ENCODE measurements at regions not wholly inside any gene's neighbourhood (a gene's known extent, or its start where the extent isn't known, plus 50 kb on each side); places are given as distances from the start of the nearest gene placed in this dataset.

DNA sequence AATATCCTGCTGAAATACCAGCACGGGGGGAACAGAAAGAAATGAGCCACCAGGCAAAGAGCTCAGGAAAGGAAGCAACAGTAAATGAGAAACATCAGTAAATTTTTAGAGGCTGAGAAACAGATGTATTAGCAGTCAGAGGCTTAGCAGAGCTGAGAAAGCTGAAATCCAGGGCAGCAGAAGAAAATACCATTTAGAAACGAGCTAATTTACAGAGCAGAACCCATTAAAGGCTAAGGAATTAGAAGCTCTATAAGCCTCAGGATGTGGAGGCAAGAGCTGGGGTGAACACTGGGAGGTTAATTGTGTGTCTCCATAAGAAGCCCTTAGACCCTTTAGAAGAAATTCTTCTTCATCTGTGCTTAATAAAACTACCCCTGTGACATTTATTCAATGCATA, 178.6 kb upstream of the RGS17 start:
- H3K79me2 ChIP-seq (ENCODE audit: control insufficient read depth in 1 of 2, insufficient read depth in 2 of 2, low read length in 2 of 2), result no peaks in the 10 kb centered on the region
- H3K27ac ChIP-seq (ENCODE audit: low read depth, low read length), result no peak overlapping the region
- H3K4ac ChIP-seq (replicated peaks; ENCODE audit: insufficient read length, low read depth, low read length), result no peak overlapping the region
- H2AK5ac ChIP-seq (ENCODE audit: low read depth, low read length), result no peak overlapping the region
- no peaks in the 10 kb centered on the region for H3K36me3 ChIP-seq (ENCODE audit: control insufficient read depth in 2 of 4, insufficient read depth in 4 of 4, low read length in 3 of 4)
- no peak overlapping the region for H3K56ac ChIP-seq (replicated peaks; ENCODE audit: insufficient read length, low read depth, low read length)
- H2BK15ac ChIP-seq (ENCODE audit: low read length), result no peak overlapping the region
- no peak overlapping the region for H2BK5ac ChIP-seq (ENCODE audit: low read depth, low read length)
- H3K79me1 ChIP-seq (ENCODE audit: low read depth, low read length), result no peaks in the 10 kb centered on the region
- H3K27me3 ChIP-seq (replicated peaks in 1 of 4; ENCODE audit: control insufficient read depth in 3 of 4, extremely low read depth in 1 of 4, insufficient read depth in 3 of 4, low read length in 3 of 4), result no peaks in the 10 kb centered on the region
- no peak for TF ChIP-seq GABPA (IDR thresholded peaks at IDR 0.05; ENCODE audit: borderline replicate concordance, insufficient read depth, low read length)
- no peak for TF ChIP-seq HDAC6 (IDR thresholded peaks at IDR 0.05; ENCODE audit: low read depth, low read length)
- TF ChIP-seq CBX8 (IDR thresholded peaks at IDR 0.05; ENCODE audit: borderline replicate concordance, low read depth, low read length), result no peak
- TF ChIP-seq JUND (IDR thresholded peaks at IDR 0.05; ENCODE audit: low read length), result no peak
- no peak for TF ChIP-seq EGR1 (IDR thresholded peaks at IDR 0.05; ENCODE audit: borderline replicate concordance, low read depth, low read length)
- no peak for TF ChIP-seq ZNF274 (IDR thresholded peaks at IDR 0.05; ENCODE audit: borderline replicate concordance, extremely low read depth, low read length)
- TF ChIP-seq KDM5A (IDR thresholded peaks at IDR 0.05; ENCODE audit: low read length), result no peak
- TF ChIP-seq, protein P1, sequence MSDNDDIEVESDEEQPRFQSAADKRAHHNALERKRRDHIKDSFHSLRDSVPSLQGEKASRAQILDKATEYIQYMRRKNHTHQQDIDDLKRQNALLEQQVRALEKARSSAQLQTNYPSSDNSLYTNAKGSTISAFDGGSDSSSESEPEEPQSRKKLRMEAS (IDR thresholded peaks at IDR 0.05), result no peak
- no peaks in the 10 kb centered on the region for H3K23me2 ChIP-seq (ENCODE audit: low read depth, low read length)
- no peak overlapping the region for H2AFZ ChIP-seq (ENCODE audit: low read length)
- no peak overlapping the region for H2BK12ac ChIP-seq (ENCODE audit: low read depth, low read length)
- H3K9ac ChIP-seq (replicated peaks in 1 of 4; ENCODE audit: extremely low read depth in 1 of 4, low read depth in 3 of 4, low read length in 3 of 4), result no peak overlapping the region
- no peak overlapping the region for H3K23ac ChIP-seq (ENCODE audit: insufficient read length)
- no peaks in the 10 kb centered on the region for H3K9me3 ChIP-seq (ENCODE audit: insufficient read depth in 2 of 2, low read depth in 1 of 2, low read length in 1 of 2)
- H3K4me3 ChIP-seq (ENCODE audit: extremely low read depth in 1 of 4, insufficient read depth in 2 of 4, low read depth in 3 of 4, low read length in 4 of 4), result no peak overlapping the region
- no peak overlapping the region for H4K8ac ChIP-seq (ENCODE audit: extremely low read depth, insufficient read depth, low read length)
- FAIRE-seq (no peak), DNase-seq (ENCODE audit: low read depth in 1 of 2, low spot score in 2 of 2) (no peak)
- no peak overlapping the region for H3K4me2 ChIP-seq (ENCODE audit: insufficient read depth in 1 of 2, low read depth in 2 of 2, low read length in 2 of 2)
- H3K14ac ChIP-seq (ENCODE audit: insufficient read length), result no peak overlapping the region
- H2BK20ac ChIP-seq (ENCODE audit: low read length), result no peak overlapping the region
- CTCF ChIA-PET (ENCODE audit: partially characterized antibody), result interaction anchor here (0.6 to 1.4 kb wide), 3 partner anchors 9 to 78 kb away, joined by 3 to 5 read pairs (median 4); no protein-coding TSS in a partner anchor
- H3K4me1 ChIP-seq (replicated peaks in 1 of 4; ENCODE audit: control insufficient read depth in 3 of 4, insufficient read depth in 4 of 4, low read length in 3 of 4), result no peaks in the 10 kb centered on the region
- H4K5ac ChIP-seq (ENCODE audit: insufficient read length, low read depth, low read length), result no peak overlapping the region
- no peak overlapping the region for H2BK120ac ChIP-seq (replicated peaks; ENCODE audit: low read depth, low read length)
- H4K91ac ChIP-seq (replicated peaks; ENCODE audit: insufficient read length, low read length), result no peak overlapping the region
- no peak overlapping the region for H3K18ac ChIP-seq (ENCODE audit: extremely low read depth, low read length)
- 89% methylated on average over 2 of the region's 2 CpGs; no CpG with 5 or more reads in 1 of the 2 experiments for WGBS, 2 experiments (ENCODE audit: extremely low coverage in 1 of 2, insufficient coverage in 1 of 2, insufficient read length in 1 of 2, insufficient replicate concordance in 2 of 2, low coverage in 1 of 2, low lambda C conversion rate in 2 of 2, missing lambda C conversion rate in 1 of 2)
- no peaks in the 10 kb centered on the region for H4K20me1 ChIP-seq (replicated peaks in 1 of 2; ENCODE audit: control insufficient read depth in 1 of 2, insufficient read depth in 2 of 2, low read length in 2 of 2)
- POLR2A ChIA-PET (ENCODE audit: partially characterized antibody), result no interaction called here
